SK-MEL-5 (cell line): ENCODE measurements at regions not wholly inside any gene's neighbourhood (a gene's known extent, or its start where the extent isn't known, plus 50 kb on each side); places are given as distances from the start of the nearest gene placed in this dataset.

Source experiments
- DNase-seq: peaks from one replicate; pipeline ENCODE4 v3.0.0-alpha.2; 2016; ENCODE audit warnings: low read depth, low spot score
- in situ Hi-C: cut with HindIII; loops from 2 replicates; pipeline ENCODE4 v1.10.0; 2016; ENCODE audit warnings: low sequenced_read_pairs, high pct_unique_total_duplicates, low pct_unique_long_range_greater_than_20kb

GRCh38 chr20:48275286-48276020 is 490.2 kb upstream of the SULF2 start:
- DNase-seq = no peak
- in situ Hi-C loops = no loop called here

GRCh38 chr20:48273843-48274242 is 488.6 kb upstream of the SULF2 start:
- no peak for DNase-seq
- in situ Hi-C loops = no loop called here

GRCh38 chr20:48270885-48271284 is 485.6 kb upstream of the SULF2 start:
- in situ Hi-C loops = no loop called here
- DNase-seq = no peak

- no peak for DNase-seq
- in situ Hi-C loops = no loop called here
These were observed 482.8 kb upstream of the SULF2 start for GRCh38 chr20:48267860-48268633.

- in situ Hi-C loops = no loop called here
- DNase-seq = no peak
These were observed 481.3 kb upstream of the SULF2 start for GRCh38 chr20:48266571-48266970.

- in situ Hi-C loops = no loop called here
These were observed 480.5 kb upstream of the SULF2 start for GRCh38 chr20:48265791-48266190.

GRCh38 chr20:48262955-48263354 is 477.7 kb upstream of the SULF2 start:
- DNase-seq = no peak

More at GRCh38 chr20:48265791-48266190, 480.5 kb upstream of the SULF2 start:
- DNase-seq = no peak

GRCh38 chr20:48262466-48262865 is 477.2 kb upstream of the SULF2 start:
- in situ Hi-C loops = no loop called here
- DNase-seq = no peak

More at GRCh38 chr20:48262955-48263354, 477.7 kb upstream of the SULF2 start:
- in situ Hi-C loops = no loop called here

GRCh38 chr20:48261398-48261910 is 476.2 kb upstream of the SULF2 start:
- in situ Hi-C loops = no loop called here
- DNase-seq = no peak

GRCh38 chr20:48260129-48260756 is 475.0 kb upstream of the SULF2 start:
- in situ Hi-C loops = no loop called here
- DNase-seq = no peak

- in situ Hi-C loops = no loop called here
These were observed 474.2 kb upstream of the SULF2 start for GRCh38 chr20:48259456-48259855.

GRCh38 chr20:48257833-48258232 is 472.6 kb upstream of the SULF2 start:
- in situ Hi-C loops = no loop called here
- no peak for DNase-seq

More at GRCh38 chr20:48259456-48259855, 474.2 kb upstream of the SULF2 start:
- no peak for DNase-seq

GRCh38 chr20:48247961-48248360 is 462.7 kb upstream of the SULF2 start:
- no peak for DNase-seq
- in situ Hi-C loops = no loop called here

GRCh38 chr20:48246061-48246790 is 460.9 kb upstream of the SULF2 start:
- in situ Hi-C loops = no loop called here
- no peak for DNase-seq

GRCh38 chr20:48242623-48243022 is 457.3 kb upstream of the SULF2 start:
- in situ Hi-C loops = no loop called here

GRCh38 chr20:48241482-48241881 is 456.2 kb upstream of the SULF2 start:
- in situ Hi-C loops = no loop called here
- DNase-seq = no peak

More at GRCh38 chr20:48242623-48243022, 457.3 kb upstream of the SULF2 start:
- no peak for DNase-seq

- no peak for DNase-seq
- in situ Hi-C loops = no loop called here
These were observed 453.5 kb upstream of the SULF2 start for GRCh38 chr20:48238781-48239180.

- in situ Hi-C loops = no loop called here
- no peak for DNase-seq
These were observed 453.0 kb upstream of the SULF2 start for GRCh38 chr20:48238326-48238725.
